ENCODE measurements at regions not wholly inside any gene's neighbourhood (a gene's known extent, or its start where the extent isn't known, plus 50 kb on each side); places are given as distances from the start of the nearest gene placed in this dataset.

- DNase-seq, result no peak
Observed at GRCh38 chr12:4859478-4860210, 50.1 kb upstream of the KCNA1 start.

All from stimulated activated CD4-positive, alpha-beta T cell treated with anti-CD3 and anti-CD28 coated beads, Interleukin-12 subunit alpha, Interleukin-12 subunit beta, amount 100 ng/mL, for 4 hours (primary cell).